HL-60 (cell line): ENCODE measurements at regions not wholly inside any gene's neighbourhood (a gene's known extent, or its start where the extent isn't known, plus 50 kb on each side); places are given as distances from the start of the nearest gene placed in this dataset.

Experiments used
- DNase-seq, 2 experiments: peaks; one replicate each; pipeline ENCODE4 v3.0.0-alpha.2; 2010 to 2020; ENCODE audit warnings: low read depth in 1 of 2, low spot score in 1 of 2
- H3K27ac ChIP-seq: fragments of 250-450 bp; sonication (Bioruptor Pico); replicated peaks from 2 replicates; pipeline ENCODE4 v1.5.1; 2020; ENCODE audit warnings: mild to moderate bottlenecking, moderate library complexity
- H3K27me3 ChIP-seq: fragments of 250-450 bp; sonication (Bioruptor Pico); 2 replicates; pipeline ENCODE4 v1.5.1; 2021; ENCODE audit warnings: mild to moderate bottlenecking, moderate library complexity; ENCODE audit not compliant: insufficient read depth, poor library complexity, severe bottlenecking
- H3K4me3 ChIP-seq: replicated peaks from 2 replicates; pipeline ENCODE4 v1.5.1; 2011; ENCODE audit warnings: mild to moderate bottlenecking, control low read depth, low read length; ENCODE audit not compliant: insufficient read depth
- GABPA ChIP-seq: IDR thresholded peaks from 2 replicates; pipeline ENCODE4 v1.6.1; 2012; ENCODE audit warnings: low read depth
- POLR2AphosphoS5 ChIP-seq: IDR thresholded peaks from 2 replicates; pipeline ENCODE4 v1.6.1; 2012; ENCODE audit warnings: low read depth
- SPI1 ChIP-seq: IDR thresholded peaks from 2 replicates; pipeline ENCODE4 v1.6.1; 2012; ENCODE audit warnings: low read depth, mild to moderate bottlenecking, borderline replicate concordance
- TF ChIP-seq, protein P1 (sequence below): IDR thresholded peaks from one replicate; pipeline ENCODE4 v1.5.1; 2011; ENCODE audit warnings: low read length, control low read depth, inconsistent platforms; ENCODE audit not compliant: insufficient read depth
- TF ChIP-seq, protein P2 (sequence below): IDR thresholded peaks from 2 replicates; pipeline ENCODE4 v1.6.1; 2012; ENCODE audit warnings: low read depth; ENCODE audit not compliant: insufficient replicate concordance

DNA sequence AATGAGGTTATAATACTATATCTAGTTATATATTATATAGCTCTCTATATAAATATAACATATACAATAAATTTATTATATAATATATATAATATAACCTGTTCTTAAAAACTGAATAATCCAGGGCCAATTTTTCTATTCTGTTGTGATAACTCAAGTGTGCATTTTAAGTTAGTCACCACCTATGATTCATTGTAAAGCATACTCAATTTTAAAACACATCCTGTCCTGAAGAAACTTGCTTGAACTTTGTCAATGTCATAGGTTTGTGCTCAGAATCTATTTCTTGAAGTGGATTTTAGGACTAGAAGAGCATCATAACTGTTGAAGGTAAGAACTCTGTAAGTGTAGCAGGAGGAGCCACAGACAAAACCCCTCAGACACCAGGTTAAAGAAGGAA is 1209.8 kb downstream of the REEP3 start:
- H3K27ac ChIP-seq, result peak overlapping the region; percentile 58
- TF ChIP-seq GABPA (no peak), POLR2AphosphoS5 (no peak), SPI1 (no peak)
- TF ChIP-seq, protein P1, sequence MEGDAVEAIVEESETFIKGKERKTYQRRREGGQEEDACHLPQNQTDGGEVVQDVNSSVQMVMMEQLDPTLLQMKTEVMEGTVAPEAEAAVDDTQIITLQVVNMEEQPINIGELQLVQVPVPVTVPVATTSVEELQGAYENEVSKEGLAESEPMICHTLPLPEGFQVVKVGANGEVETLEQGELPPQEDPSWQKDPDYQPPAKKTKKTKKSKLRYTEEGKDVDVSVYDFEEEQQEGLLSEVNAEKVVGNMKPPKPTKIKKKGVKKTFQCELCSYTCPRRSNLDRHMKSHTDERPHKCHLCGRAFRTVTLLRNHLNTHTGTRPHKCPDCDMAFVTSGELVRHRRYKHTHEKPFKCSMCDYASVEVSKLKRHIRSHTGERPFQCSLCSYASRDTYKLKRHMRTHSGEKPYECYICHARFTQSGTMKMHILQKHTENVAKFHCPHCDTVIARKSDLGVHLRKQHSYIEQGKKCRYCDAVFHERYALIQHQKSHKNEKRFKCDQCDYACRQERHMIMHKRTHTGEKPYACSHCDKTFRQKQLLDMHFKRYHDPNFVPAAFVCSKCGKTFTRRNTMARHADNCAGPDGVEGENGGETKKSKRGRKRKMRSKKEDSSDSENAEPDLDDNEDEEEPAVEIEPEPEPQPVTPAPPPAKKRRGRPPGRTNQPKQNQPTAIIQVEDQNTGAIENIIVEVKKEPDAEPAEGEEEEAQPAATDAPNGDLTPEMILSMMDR, result no peak
- TF ChIP-seq, protein P2, sequence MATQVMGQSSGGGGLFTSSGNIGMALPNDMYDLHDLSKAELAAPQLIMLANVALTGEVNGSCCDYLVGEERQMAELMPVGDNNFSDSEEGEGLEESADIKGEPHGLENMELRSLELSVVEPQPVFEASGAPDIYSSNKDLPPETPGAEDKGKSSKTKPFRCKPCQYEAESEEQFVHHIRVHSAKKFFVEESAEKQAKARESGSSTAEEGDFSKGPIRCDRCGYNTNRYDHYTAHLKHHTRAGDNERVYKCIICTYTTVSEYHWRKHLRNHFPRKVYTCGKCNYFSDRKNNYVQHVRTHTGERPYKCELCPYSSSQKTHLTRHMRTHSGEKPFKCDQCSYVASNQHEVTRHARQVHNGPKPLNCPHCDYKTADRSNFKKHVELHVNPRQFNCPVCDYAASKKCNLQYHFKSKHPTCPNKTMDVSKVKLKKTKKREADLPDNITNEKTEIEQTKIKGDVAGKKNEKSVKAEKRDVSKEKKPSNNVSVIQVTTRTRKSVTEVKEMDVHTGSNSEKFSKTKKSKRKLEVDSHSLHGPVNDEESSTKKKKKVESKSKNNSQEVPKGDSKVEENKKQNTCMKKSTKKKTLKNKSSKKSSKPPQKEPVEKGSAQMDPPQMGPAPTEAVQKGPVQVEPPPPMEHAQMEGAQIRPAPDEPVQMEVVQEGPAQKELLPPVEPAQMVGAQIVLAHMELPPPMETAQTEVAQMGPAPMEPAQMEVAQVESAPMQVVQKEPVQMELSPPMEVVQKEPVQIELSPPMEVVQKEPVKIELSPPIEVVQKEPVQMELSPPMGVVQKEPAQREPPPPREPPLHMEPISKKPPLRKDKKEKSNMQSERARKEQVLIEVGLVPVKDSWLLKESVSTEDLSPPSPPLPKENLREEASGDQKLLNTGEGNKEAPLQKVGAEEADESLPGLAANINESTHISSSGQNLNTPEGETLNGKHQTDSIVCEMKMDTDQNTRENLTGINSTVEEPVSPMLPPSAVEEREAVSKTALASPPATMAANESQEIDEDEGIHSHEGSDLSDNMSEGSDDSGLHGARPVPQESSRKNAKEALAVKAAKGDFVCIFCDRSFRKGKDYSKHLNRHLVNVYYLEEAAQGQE, result no peak
- DNase-seq, result no peak
- no peak overlapping the region for H3K4me3 ChIP-seq
- H3K27me3 ChIP-seq, result no peaks in the 10 kb centered on the region

DNA sequence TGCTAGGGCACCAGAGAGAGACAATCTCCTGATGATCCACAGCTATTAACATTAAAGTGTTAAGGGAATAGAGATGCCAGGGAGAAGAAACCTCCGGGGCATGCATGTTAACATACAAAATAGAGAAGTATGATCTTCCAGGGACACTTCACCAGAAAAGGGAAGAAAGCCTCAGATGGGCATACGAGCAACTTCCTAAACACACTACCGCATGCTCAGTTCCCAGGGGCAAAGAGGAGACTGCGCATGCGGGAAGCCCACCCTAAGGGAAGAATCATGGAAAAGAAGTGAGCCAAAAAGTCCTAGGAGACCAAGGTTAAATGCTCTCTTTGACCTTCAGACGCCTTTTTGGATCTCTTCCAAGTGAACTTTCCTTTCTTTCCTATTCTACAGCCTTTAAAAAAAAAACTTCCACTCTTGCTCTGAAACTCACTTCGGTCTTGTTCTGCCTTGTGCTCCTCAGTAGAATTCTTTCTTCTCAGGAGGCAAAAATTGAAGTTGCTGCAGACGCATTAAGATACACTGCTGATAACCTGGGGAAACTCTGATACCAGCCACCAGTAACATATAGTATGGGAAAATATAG is 1211.3 kb downstream of the REEP3 start:
- DNase-seq, result peak in 1 of 2 experiments; percentile 56
- H3K27ac ChIP-seq, result peak overlapping the region; percentile 58
- H3K27me3 ChIP-seq, result no peaks in the 10 kb centered on the region
- TF ChIP-seq POLR2AphosphoS5 (no peak), GABPA (no peak), SPI1 (no peak)
- TF ChIP-seq, protein P1, result no peak
- TF ChIP-seq, protein P2, result no peak
- no peak overlapping the region for H3K4me3 ChIP-seq

DNA sequence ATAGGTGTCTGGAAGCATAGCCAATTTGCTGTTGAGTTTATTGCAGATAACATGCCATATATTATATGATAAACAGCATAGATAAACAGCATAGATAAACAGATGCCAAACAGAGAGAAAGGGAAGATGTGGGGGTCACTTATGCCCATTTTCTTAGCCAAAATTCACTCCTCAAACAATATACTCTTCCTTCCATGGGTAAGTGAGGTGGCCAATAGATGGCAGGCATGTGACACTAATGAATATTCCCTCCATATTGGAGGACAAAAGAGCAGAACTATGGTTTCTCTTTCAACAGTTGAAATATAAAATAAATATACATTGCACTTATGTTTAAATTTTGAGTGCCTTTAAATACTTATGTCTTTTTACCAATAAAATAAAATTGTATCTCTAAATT is 1212.8 kb downstream of the REEP3 start:
- Histone ChIP-seq H3K27me3 (no peaks in the 10 kb centered on the region), H3K4me3 (no peak overlapping the region), H3K27ac (no peak overlapping the region)
- peak in 1 of 2 experiments; percentile 37 for DNase-seq
- no peak for TF ChIP-seq SPI1
- TF ChIP-seq, protein P1, result no peak
- TF ChIP-seq, protein P2, result no peak
